Testis (tissue), 2 donors: ENCODE measurements at regions not wholly inside any gene's neighbourhood (a gene's known extent, or its start where the extent isn't known, plus 50 kb on each side); places are given as distances from the start of the nearest gene placed in this dataset.

Experiments
- CTCF ChIP-seq, 3 experiments: fragments of 450-650 bp in 2 of 3; fragments of 200-600 bp in 1 of 3; sonication (generic) in 1 of 3; IDR thresholded peaks; one replicate each; pipeline ENCODE4 v1.5.1; 2016 to 2019; ENCODE audit warnings: antibody characterized with exemption in 3 of 3, mild to moderate bottlenecking in 2 of 3, moderate library complexity in 1 of 3
- POLR2A ChIP-seq: fragments of 450-650 bp; IDR thresholded peaks from one replicate; pipeline ENCODE4 v1.6.1; 2017; ENCODE audit warnings: antibody characterized with exemption, mild to moderate bottlenecking, moderate library complexity

GRCh38 chr2:393711-394696 is 106.1 kb upstream of the ALKAL2 start:
- no peak for TF ChIP-seq CTCF (IDR thresholded peaks at IDR 0.05)
- no peak for TF ChIP-seq POLR2A
